T47D (cell line): ENCODE measurements at regions not wholly inside any gene's neighbourhood (a gene's known extent, or its start where the extent isn't known, plus 50 kb on each side); places are given as distances from the start of the nearest gene placed in this dataset.

Source experiments
- DNase-seq, 2 experiments: peaks; one replicate each; pipeline versions ENCODE4 v3.0.0 to v3.0.0-alpha.2; 2011 to 2012; ENCODE audit warnings: low read depth in 1 of 2, low spot score in 1 of 2
- JUND ChIP-seq: IDR thresholded peaks from 2 replicates; pipeline ENCODE4 v1.6.1; 2012; ENCODE audit warnings: low read depth
- in situ Hi-C: cut with HindIII; loops from 2 replicates; pipeline ENCODE4 v1.10.0; 2016; ENCODE audit warnings: low sequenced_read_pairs, low pct_unique_long_range_greater_than_20kb

- in situ Hi-C loops, result no loop called here
- no peak for DNase-seq
- no peak for TF ChIP-seq JUND
Observed at GRCh38 chrX:117038918-117039440, 576.2 kb upstream of the CT83 start.

DNA sequence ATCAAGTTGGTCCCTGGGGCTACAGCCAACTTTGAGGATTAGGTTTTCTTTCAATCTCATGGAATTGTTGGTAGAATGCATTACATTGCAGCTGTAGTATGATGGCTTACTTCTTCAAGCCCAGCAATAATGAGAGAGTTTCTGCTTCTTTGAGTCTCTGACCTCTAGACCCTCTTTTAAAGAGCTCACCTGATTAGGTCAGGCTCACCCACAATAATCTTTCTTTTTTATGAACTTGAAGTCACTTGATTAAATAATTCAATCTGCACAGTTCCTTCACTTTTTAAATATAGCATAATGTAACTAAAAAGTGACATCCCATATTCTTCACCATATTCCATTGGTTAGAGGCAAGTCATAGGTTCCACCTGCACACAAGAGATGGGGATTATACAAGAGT lies 547.5 kb upstream of the CT83 start:
- no peak for DNase-seq
- in situ Hi-C loops, result no loop called here
- no peak for TF ChIP-seq JUND

- in situ Hi-C loops, result no loop called here
- TF ChIP-seq JUND, result no peak
- DNase-seq, result no peak
Observed at GRCh38 chrX:117002981-117003380, 540.2 kb upstream of the CT83 start.

GRCh38 chrX:116975517-116975916 lies 512.7 kb upstream of the CT83 start:
- TF ChIP-seq JUND, result no peak
- DNase-seq, result no peak
- in situ Hi-C loops, result no loop called here

DNA sequence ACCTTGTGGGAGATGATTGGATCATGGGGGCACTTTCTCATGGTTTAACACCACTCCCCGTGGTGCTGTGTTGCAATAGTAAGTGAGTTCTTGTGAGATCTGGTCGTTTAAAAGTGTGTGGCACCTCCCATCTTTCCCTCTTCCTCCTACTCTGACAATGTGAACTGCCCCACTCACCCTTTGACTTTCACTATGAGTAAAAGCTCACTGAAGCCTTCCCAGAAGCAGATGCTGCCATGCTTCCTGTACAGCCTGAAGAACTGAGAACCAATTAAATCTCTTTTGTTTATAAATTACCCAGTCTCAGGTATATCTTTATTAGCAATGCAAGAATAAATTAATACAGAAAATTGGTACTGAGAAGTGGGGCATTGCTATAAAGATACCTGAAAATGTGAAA lies 509.6 kb upstream of the CT83 start:
- no peak for TF ChIP-seq JUND
- in situ Hi-C loops, result no loop called here
- no peak for DNase-seq

DNA sequence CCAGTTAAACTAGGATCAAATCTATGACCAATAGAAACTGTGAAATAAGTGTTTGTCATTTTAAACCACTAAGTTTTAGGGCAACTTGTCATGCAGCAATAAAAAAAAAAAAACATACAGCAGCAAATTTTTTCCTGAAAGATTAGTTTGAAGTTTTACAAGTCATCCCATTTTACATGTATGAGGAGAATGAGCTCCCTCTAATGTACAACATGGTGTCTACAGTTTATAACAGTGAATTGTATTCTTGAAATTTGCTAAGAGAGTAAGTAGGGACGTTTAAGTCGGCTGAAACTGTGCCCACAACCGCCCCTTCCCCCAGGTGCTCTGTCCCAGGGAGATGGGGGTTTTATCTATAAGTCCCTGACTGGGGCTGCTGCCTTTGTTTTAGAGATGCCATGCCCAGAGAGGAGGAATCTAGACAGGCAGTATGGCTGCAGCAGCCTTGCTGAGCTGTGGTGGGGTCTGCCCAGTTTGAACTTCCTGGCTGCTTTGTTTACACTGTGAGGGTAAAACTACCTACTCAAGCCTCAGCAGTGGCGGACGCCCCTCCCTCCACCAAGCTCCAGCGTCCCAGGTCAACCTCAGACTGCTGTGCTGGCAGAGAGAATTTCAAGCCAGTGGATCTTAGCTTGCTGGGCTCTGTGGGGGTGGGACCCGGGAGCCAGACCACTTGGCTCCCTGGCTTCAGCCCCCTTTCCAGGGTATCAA lies 499.3 kb upstream of the CT83 start:
- no peak for TF ChIP-seq JUND
- DNase-seq, result peak; percentile 2 to 22
- in situ Hi-C loops, result no loop called here

DNA sequence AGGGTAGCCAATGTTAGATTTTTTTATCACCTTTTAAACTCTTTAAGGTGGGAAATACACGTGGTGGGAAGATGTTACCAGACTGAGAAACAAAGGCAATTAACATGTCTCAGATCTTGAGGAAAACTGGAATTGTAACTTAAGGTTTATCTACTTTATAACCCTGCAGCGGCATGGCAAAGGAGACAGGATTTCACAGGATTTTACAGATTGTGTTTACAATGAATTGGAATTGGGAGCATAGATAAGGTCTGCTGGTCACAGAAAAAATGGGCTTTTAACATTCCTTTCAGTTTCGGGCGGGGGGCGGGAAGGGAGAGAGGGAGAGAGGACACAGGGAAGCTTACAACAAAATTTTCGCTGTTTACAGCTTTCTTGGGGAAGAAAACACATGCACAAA lies 467.5 kb upstream of the CT83 start:
- in situ Hi-C loops, result no loop called here
- no peak for TF ChIP-seq JUND
- DNase-seq, result no peak

DNA sequence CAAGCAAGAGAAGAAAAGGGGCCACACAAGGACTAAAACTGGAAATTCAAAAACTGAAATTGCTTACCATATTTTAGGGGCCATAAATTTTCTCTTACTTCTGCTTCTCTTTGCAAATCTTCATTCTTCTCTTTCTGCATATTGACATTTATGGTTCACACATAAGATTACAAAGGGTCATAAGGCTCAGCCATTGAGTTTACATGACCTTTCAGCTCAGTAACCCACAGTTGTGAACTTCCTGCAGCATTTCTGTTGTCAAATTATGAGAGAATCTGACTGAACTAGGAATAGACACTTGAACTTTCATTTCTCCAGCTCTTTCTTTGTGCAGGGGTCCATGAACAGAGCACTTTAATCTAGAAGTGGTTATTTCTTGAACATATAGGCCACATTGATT lies 434.8 kb upstream of the CT83 start:
- no peak for DNase-seq
- TF ChIP-seq JUND, result no peak
- in situ Hi-C loops, result no loop called here

- no peak for TF ChIP-seq JUND
- DNase-seq, result no peak
- in situ Hi-C loops, result no loop called here
Observed at GRCh38 chrX:116881961-116882360, 419.2 kb upstream of the CT83 start.

DNA sequence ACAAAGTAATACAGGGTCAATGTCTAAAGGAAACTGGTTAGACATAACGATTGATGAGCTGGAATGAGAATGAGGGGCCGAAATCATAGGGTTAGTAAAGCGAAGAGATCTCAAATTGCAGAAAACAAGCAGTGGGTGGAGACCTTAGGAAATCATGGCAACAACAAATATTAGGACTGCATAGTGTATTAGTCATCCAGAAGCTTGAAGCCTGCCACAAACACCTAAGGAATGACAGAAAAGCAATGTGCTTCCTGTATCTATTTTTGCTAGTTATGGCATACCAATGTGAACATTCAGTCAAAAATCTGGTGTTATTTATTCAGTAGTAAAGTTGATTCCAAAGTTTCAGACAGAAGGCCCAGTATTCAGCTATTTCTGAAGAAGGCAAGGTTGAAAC lies 410.9 kb upstream of the CT83 start:
- TF ChIP-seq JUND, result no peak
- DNase-seq, result no peak
- in situ Hi-C loops, result no loop called here

DNA sequence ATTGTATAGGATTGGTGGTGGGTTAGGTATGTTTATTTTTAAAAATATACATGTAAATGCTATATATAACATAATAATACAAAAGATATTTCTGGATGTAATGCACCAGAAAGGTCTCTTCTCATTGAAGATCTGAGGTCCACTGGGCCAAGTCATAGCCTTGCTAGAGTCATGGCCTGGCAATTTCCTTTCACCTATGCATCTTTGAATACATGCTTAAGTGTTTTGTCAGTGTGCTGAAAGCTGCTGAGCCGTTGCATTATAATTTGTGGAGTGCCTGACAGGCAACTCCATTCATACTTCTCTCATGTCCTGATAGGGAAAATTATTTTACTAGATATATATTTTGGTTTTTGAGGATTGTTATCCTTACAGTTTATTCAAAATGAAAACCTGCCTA lies 410.2 kb upstream of the CT83 start:
- in situ Hi-C loops, result no loop called here
- DNase-seq, result no peak
- TF ChIP-seq JUND, result no peak

- no peak for DNase-seq
- no peak for TF ChIP-seq JUND
- in situ Hi-C loops, result no loop called here
Observed at GRCh38 chrX:116863029-116863428, 400.3 kb upstream of the CT83 start.

DNA sequence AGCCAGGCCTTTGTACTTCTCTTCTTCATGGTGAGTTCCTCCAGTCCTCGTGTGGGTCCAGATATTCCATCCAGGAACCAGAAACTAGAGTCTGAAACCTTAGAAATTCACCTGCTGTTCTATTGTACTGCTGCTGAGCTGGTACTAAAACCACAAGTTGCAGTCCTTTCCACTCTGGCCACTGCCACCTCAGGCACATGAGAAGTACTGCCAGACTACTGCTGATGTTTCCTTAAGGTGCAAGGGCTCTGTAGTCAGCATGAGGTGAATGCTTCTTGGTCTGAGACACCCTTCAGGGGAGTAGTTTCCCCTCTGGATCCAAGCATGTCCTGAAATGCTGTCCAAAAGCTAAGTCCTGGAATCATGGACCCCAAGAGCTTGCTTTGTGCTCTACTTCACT lies 399.6 kb upstream of the CT83 start:
- no peak for TF ChIP-seq JUND
- no peak for DNase-seq
- in situ Hi-C loops, result no loop called here

DNA sequence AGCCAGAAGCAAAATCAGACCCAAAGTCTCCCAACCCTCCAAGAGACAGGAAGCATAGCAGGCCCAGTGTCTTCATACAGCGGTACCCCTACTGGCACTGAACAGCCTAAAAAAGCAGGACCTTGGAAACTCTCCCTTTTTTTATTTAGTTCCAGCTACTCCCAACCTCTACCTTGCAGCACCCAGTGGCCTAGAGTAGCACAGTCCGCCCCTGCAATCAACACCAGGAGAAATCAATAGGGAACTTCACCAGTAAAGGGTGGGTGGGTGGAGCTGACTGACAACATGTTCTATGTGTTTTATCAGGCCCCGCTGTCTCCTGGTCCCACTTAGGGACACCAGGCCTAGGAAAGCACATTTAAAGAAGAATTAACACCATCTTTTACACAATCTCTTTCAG lies 378.5 kb upstream of the CT83 start:
- DNase-seq, result no peak
- in situ Hi-C loops, result no loop called here
- no peak for TF ChIP-seq JUND

DNA sequence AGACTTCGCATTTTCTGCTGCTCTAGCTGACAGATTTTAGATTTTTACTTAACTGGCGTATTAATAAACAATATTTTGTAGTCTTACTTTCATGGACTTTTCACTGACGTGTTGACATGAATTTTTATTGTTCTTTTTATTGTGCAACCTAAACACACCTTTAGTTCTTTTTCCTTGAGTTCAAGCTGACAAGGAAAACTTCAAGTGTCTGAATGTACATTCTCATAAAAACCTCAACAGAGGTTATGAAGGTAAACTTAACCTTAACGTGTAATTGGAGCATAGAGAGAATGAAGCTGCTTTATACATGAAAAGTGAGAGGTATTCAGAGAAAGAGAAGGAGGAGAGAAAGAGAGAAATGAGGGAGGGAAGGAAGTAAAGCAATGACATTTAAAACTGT lies 364.3 kb upstream of the CT83 start:
- DNase-seq, result no peak
- in situ Hi-C loops, result no loop called here
- no peak for TF ChIP-seq JUND
